GM19467 (cell line): ENCODE measurements at regions not wholly inside any gene's neighbourhood (a gene's known extent, or its start where the extent isn't known, plus 50 kb on each side); places are given as distances from the start of the nearest gene placed in this dataset.
"Not testable (repeated sequence)": the region's sequence is repeated elsewhere in the genome, so short reads cannot be mapped to it uniquely, and the experiment has no call there.

Experiments used
- ATAC-seq: cut with Tn5 transposase; IDR thresholded peaks from one replicate; pipeline ENCODE4 v1.9.1; 2021; ENCODE audit warnings: mild to moderate bottlenecking, moderate library complexity; ENCODE audit not compliant: unreplicated experiment

- no peak for ATAC-seq
Measured at GRCh38 chr6:117761610-117762009, 86.3 kb downstream of the NUS1 start.

- ATAC-seq: peak; percentile 98
Measured at GRCh38 chr6:117771403-117771802, 96.1 kb downstream of the NUS1 start.

GRCh38 chr6:117776441-117776840 lies 101.2 kb downstream of the NUS1 start:
- no peak for ATAC-seq

- no peak for ATAC-seq
Measured at GRCh38 chr6:117781550-117781949, 106.3 kb downstream of the NUS1 start.

- no peak for ATAC-seq
Measured at GRCh38 chr6:117783279-117783678, 108.0 kb downstream of the NUS1 start.

GRCh38 chr6:117791012-117791411 lies 115.7 kb downstream of the NUS1 start:
- ATAC-seq: no peak

GRCh38 chr6:117795234-117795633 lies 111.8 kb upstream of the SLC35F1 start:
- ATAC-seq: no peak

- ATAC-seq: not testable (repeated sequence)
Measured at GRCh38 chr6:117798819-117799218, 108.2 kb upstream of the SLC35F1 start.

- ATAC-seq: no peak
Measured at GRCh38 chr6:117810269-117810668, 96.8 kb upstream of the SLC35F1 start.

- no peak for ATAC-seq
Measured at GRCh38 chr6:117817499-117817898, 89.6 kb upstream of the SLC35F1 start.

GRCh38 chr6:117817992-117818391 lies 89.1 kb upstream of the SLC35F1 start:
- no peak for ATAC-seq

- ATAC-seq: no peak
Measured at GRCh38 chr6:117818449-117818848, 88.6 kb upstream of the SLC35F1 start.

GRCh38 chr6:117829594-117830319 lies 77.3 kb upstream of the SLC35F1 start:
- no peak for ATAC-seq

GRCh38 chr6:117837261-117837660 lies 69.8 kb upstream of the SLC35F1 start:
- ATAC-seq: no peak

- ATAC-seq: no peak
Measured at GRCh38 chr6:117840541-117840983, 66.5 kb upstream of the SLC35F1 start.

- ATAC-seq: no peak
Measured at GRCh38 chr6:117847912-117848311, 59.2 kb upstream of the SLC35F1 start.

- ATAC-seq: no peak
Measured at GRCh38 chr6:117849087-117849486, 58.0 kb upstream of the SLC35F1 start.
